ENCODE measurements at regions not wholly inside any gene's neighbourhood (a gene's known extent, or its start where the extent isn't known, plus 50 kb on each side); places are given as distances from the start of the nearest gene placed in this dataset.

- TF ChIP-seq STAT6 (CRISPR knock-in tag; conservative IDR thresholded peaks at IDR 0.05; ENCODE audit: low read depth) (no peak), ATF6 (CRISPR knock-in tag; IDR thresholded peaks at IDR 0.05) (no peak), ZNF219 (CRISPR knock-in tag; IDR thresholded peaks at IDR 0.05; ENCODE audit: borderline replicate concordance) (no peak), ARID4B (CRISPR knock-in tag; IDR thresholded peaks at IDR 0.05; ENCODE audit: borderline replicate concordance) (no peak), NFE2L1 (CRISPR knock-in tag; IDR thresholded peaks at IDR 0.05) (no peak)
Observed at GRCh38 chr2:150883613-150883895, 378.1 kb downstream of the RBM43 start (continued).

GRCh38 chr2:150882751-150883612 is 378.7 kb downstream of the RBM43 start:
- no peak overlapping the region for H3K27ac Mint-ChIP-seq
- POLR2A ChIA-PET, result no interaction called here
- DNase-seq (ENCODE audit: low spot score), result no peak
- peaks cover 23% of the 10 kb centered on the region for H3K36me3 Mint-ChIP-seq
- peaks cover 32% of the 10 kb centered on the region for H3K9me3 Mint-ChIP-seq
- no peak overlapping the region for H3K4me3 Mint-ChIP-seq
- H3K4me1 Mint-ChIP-seq, result peaks cover 8% of the 10 kb centered on the region
- no peaks in the 10 kb centered on the region for H3K27me3 Mint-ChIP-seq (ENCODE audit: low read depth)
- no peak for ATAC-seq
- CTCF ChIA-PET, result no interaction called here
- TF ChIP-seq SMAD3 (CRISPR knock-in tag; IDR thresholded peaks at IDR 0.05; ENCODE audit: borderline replicate concordance), result no peak
- TF ChIP-seq PRRX2 (CRISPR knock-in tag; IDR thresholded peaks at IDR 0.05), result no peak
- no peak for TF ChIP-seq ZNF425 (CRISPR knock-in tag; conservative IDR thresholded peaks at IDR 0.05)
- no peak for TF ChIP-seq ELF4 (CRISPR knock-in tag; IDR thresholded peaks at IDR 0.05; ENCODE audit: low read depth)
- TF ChIP-seq IRF2 (CRISPR knock-in tag; IDR thresholded peaks at IDR 0.05; ENCODE audit: borderline replicate concordance, low read depth), result no peak
- TF ChIP-seq USF1 (CRISPR knock-in tag; IDR thresholded peaks at IDR 0.05), result no peak
- TF ChIP-seq NFATC4 (CRISPR knock-in tag; IDR thresholded peaks at IDR 0.05), result no peak
- TF ChIP-seq ZNF219 (CRISPR knock-in tag; IDR thresholded peaks at IDR 0.05; ENCODE audit: borderline replicate concordance), result no peak
- no peak for TF ChIP-seq ZNF121 (CRISPR knock-in tag; IDR thresholded peaks at IDR 0.05)
- TF ChIP-seq FOXP4 (CRISPR knock-in tag; IDR thresholded peaks at IDR 0.05), result no peak
- TF ChIP-seq SOX15 (CRISPR knock-in tag; IDR thresholded peaks at IDR 0.05), result no peak
- no peak for TF ChIP-seq CREB1 (CRISPR knock-in tag; IDR thresholded peaks at IDR 0.05)
- TF ChIP-seq FOXK1 (CRISPR knock-in tag; IDR thresholded peaks at IDR 0.05), result no peak
- no peak for TF ChIP-seq PRDM15 (CRISPR knock-in tag; IDR thresholded peaks at IDR 0.05)

All from WTC11 (cell line).